MV-4-11 (cell line): ENCODE measurements at regions not wholly inside any gene's neighbourhood (a gene's known extent, or its start where the extent isn't known, plus 50 kb on each side); places are given as distances from the start of the nearest gene placed in this dataset.
"Not testable (repeated sequence)": the region's sequence is repeated elsewhere in the genome, so short reads cannot be mapped to it uniquely, and the experiment has no call there.

ENCODE experiments used
- DNase-seq: peaks from one replicate; lab custom pipeline; 2025; lab: John Stamatoyannopoulos, UW

GRCh38 chr3:5750874-5751640 lies 563.5 kb downstream of the EDEM1 start:
- DNase-seq: no peak

DNA sequence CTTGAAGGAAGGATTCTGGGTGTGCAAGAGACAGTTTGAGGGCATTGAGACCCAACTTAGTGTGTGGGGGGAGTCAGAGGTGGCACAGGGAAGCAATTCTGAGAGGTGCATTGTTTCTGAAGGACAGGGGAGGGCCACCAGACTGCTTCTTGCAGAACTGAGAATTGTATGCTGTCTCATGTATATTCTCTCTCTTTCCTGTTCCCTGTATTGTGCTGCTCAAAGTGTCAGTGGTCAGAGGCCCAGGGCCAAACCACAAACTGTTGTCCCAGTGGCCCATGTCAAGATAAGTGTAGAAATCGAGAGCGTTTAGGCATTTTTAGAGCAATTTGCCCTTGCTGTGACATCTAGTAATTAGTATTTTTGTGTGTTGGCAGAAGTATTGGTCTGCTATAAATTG lies 567.1 kb downstream of the EDEM1 start:
- DNase-seq: peak; percentile 95

DNA sequence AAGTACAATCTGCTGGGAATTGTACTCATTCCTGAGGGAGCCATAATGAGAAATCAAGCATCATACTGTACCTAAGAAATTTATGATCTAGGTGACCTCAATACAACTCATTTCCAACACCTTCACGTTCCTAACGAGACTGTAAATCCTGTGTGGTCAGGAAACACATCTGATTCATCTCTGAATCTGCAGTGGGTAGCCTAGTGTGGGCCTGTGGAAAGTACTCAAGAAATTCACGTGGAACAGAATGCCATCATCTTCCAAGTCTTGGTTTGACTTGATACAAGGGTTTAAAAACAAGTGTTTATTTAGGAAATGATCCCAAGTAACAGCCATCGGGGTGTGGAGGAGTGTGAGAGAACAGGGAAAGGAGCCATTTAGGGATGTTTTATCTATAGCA lies 568.9 kb downstream of the EDEM1 start:
- DNase-seq: no peak

GRCh38 chr3:5757213-5757804 lies 569.8 kb downstream of the EDEM1 start:
- DNase-seq: peak; percentile 83

GRCh38 chr3:5758699-5759098 lies 571.2 kb downstream of the EDEM1 start:
- no peak for DNase-seq

- no peak for DNase-seq
Measured at GRCh38 chr3:5762506-5762905, 575.0 kb downstream of the EDEM1 start.

DNA sequence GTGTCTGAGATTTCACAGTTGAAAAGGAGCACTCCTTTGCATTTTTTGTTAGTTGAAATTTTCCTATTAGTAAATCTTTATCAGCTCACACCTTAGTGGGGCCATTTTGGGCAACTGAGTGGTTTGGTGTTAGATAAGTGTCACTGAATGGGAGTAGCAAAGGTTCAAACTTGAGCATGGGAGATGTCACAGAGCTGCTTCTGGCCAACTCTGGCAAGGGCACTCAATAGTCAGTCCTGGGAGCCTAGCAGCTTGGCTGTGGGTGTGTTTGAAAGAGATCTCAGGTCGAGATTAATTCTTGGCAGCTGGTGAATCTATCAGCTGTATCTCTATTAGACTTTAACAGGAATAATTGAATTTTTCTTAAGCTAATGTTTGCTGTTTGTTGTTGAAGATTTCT lies 579.3 kb downstream of the EDEM1 start:
- no peak for DNase-seq

DNA sequence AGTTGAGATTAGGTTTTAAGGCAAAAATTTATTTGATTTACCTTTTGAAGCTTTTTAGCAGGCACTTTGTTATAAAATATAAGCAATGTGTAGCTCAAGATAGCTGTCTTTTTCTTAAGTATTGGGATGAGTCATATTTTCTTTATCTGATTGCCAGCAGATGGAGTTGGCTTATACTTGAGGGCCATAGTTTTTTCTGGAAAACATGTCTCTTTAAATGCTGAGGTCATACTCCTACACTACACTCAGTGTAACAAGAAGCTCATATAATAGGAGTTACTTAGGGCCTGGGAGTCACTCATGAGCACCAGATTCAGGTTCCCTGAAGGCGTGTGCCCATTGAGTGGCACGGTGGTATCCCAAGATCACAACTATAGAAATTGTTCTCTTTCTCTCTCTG lies 579.8 kb downstream of the EDEM1 start:
- DNase-seq: no peak

DNA sequence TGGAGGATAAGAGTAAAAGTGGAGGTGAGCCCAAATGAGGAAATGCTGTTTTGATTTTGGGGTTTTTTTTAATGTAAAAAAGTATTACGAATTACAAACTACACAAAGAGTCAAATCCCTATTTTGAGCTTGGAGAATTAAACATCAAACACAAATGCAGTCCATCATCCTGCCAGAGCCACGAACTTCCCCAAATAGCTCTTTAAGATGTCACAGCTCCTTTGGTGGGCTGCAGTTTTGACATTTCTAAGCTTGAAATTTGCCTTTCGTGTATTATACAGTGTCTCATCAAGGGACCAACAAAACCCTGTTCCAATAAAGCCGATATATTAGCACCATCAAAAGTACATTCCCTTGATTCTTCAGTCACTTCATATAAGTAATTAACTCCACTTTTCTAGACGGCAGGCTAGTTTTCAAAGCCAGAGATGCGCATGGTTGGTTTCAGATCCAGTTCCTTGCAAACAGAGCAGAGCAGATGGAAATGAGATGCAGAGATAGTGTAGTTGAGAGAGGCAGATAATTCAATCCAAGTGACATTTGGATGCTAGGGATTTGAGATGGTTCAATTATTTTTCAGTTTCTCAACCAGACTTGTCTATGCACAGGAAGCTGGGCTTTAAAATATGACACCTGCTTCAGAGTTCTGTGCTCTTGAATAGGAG lies 580.9 kb downstream of the EDEM1 start:
- no peak for DNase-seq

GRCh38 chr3:5769825-5770224 lies 582.3 kb downstream of the EDEM1 start:
- DNase-seq: no peak

- DNase-seq: no peak
Measured at GRCh38 chr3:5774337-5774736, 586.8 kb downstream of the EDEM1 start.

DNA sequence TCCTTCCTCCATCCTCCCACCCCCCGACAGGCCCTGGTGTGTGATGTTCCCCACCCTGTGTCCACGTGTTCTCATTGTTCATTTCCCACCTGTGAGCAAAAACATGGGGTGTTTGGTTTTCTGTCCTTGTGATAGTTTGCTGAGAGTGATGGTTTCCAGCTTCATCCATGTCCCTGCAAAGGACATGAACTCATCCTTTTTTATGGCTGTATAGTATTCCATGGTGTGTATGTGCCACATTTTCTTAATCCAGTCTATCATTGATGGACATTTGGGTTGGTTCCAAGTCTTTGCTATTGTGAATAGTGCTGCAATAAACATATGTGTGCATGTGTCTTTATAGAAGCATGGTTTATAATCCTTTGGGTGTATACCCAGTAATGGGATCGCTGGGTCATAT lies 587.6 kb downstream of the EDEM1 start:
- not testable (repeated sequence) for DNase-seq

GRCh38 chr3:5784690-5785089 lies 597.2 kb downstream of the EDEM1 start:
- no peak for DNase-seq

GRCh38 chr3:5787861-5788488 lies 600.5 kb downstream of the EDEM1 start:
- DNase-seq: peak; percentile 65

- no peak for DNase-seq
Measured at GRCh38 chr3:5788496-5788895, 601.0 kb downstream of the EDEM1 start.

DNA sequence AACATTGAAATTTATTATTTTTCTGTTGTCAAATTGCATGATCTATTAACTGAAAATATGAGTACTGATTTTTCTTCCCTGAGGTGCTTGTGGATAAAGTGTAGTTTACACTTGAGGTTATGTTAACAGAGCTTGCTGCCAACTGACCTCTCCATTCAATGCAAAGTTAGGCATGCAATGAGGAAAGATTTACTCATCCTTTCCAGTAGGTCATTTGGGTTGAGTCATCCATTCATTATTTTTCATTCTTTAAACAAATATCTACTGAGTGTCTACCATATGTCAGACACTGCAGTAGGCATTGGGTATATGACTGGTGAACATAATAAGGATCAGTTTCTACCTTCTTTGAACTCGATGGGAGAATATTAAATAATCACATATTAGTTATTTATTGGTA lies 604.1 kb downstream of the EDEM1 start:
- no peak for DNase-seq

GRCh38 chr3:5796541-5796940 lies 609.0 kb downstream of the EDEM1 start:
- no peak for DNase-seq

DNA sequence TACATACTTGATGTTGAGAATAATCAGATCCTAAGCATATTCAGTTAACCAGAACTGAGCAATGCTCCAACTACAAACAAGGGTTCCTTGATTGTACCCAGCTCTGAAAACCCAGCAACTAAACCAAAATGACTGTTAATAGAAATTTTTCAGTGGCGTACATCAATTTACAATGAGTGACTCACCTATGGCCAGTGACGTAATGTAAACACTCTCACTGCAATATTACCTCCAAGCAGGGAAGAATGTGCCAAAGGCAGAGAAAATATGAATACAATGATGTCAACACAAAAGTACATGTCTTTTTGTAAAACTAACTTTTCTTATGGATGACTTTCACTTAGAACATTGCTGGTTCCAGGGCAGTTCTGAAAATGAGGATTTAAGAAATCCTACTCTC lies 611.3 kb downstream of the EDEM1 start:
- DNase-seq: no peak

DNA sequence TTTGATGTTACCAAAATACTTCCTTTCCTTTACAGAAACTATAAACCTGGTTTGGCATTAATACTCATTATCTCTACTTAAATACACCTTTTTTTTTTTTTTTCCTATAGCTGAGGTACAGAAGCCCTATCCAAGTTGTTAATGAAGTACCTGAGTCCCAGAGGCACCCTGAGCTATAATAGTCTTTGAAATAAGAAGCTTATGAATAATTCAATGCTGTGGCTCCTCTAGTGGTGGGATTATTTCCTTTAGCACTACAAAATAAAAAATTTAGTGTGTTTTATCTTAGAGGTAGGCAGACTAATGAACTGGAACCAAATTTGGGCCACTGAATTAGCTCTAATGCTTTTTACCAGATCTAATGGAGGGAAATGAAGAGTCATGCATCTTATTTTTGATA lies 611.9 kb downstream of the EDEM1 start:
- no peak for DNase-seq

DNA sequence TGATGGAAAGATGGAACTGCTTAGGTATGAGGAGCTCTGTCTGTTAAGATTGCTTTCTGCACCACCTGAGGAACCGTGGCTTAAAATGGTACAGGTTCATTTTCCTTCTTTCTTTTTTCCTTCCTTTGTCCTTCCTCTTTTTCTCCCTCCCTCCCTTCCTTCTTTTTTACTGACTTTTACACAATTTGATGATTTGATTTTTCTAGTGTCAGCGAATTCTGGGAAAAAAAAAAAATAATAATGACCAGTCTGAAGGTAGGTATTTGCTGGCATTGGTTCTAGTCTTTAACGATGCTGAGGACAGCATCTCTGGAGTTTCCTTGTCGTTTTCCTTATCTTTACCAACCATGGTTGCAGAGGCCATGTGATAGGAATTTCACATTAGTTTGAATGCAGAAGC lies 613.5 kb downstream of the EDEM1 start:
- DNase-seq: no peak

GRCh38 chr3:5806192-5806591 lies 618.7 kb downstream of the EDEM1 start:
- no peak for DNase-seq

- no peak for DNase-seq
Measured at GRCh38 chr3:5809586-5810246, 622.2 kb downstream of the EDEM1 start.
